SU-DHL-6 (cell line): ENCODE measurements at regions not wholly inside any gene's neighbourhood (a gene's known extent, or its start where the extent isn't known, plus 50 kb on each side); places are given as distances from the start of the nearest gene placed in this dataset.

Experiments
- H2AFZ ChIP-seq: fragments of 200-600 bp; sonication (generic); 2 replicates; pipeline ENCODE4 v1.6.1; 2014; ENCODE audit warnings: low read depth, mild to moderate bottlenecking, moderate library complexity, mixed read lengths, antibody characterized with exemption, low read length; ENCODE audit not compliant: severe bottlenecking
- H3F3A ChIP-seq: fragments of 200-600 bp; shearing (Covaris generic); 2 replicates; pipeline ENCODE4 v1.6.0; 2016; ENCODE audit warnings: antibody characterized with exemption, mild to moderate bottlenecking; ENCODE audit not compliant: insufficient read depth
- H3K27ac ChIP-seq: fragments of 200-600 bp; sonication (generic); 2 replicates; pipeline ENCODE4 v1.5.1; 2016; ENCODE audit warnings: low read depth, mild to moderate bottlenecking, low read length, moderate library complexity, mixed read lengths
- H3K27me3 ChIP-seq: fragments of 200-600 bp; sonication (generic), shearing (Covaris generic); 2 replicates; pipeline ENCODE4 v1.6.0; 2014; ENCODE audit warnings: mild to moderate bottlenecking, low read length
- H3K36me3 ChIP-seq: fragments of 200-600 bp; sonication (generic); 2 replicates; pipeline ENCODE4 v1.6.1; 2014; ENCODE audit warnings: mild to moderate bottlenecking, low read length, mixed read lengths
- H3K4me2 ChIP-seq: fragments of 300-600, 200-600 bp; shearing (Covaris generic), sonication (generic); 2 replicates; pipeline ENCODE4 v1.6.0; 2014; ENCODE audit warnings: low read length, low read depth, mild to moderate bottlenecking; ENCODE audit not compliant: poor library complexity, severe bottlenecking
- H3K4me3 ChIP-seq: fragments of 200-600 bp; sonication (generic); 2 replicates; pipeline ENCODE4 v1.5.1; 2014; ENCODE audit warnings: antibody characterized with exemption, low read length, mild to moderate bottlenecking, mixed read lengths; ENCODE audit not compliant: insufficient read depth, poor library complexity, severe bottlenecking
- H3K79me2 ChIP-seq: fragments of 200-600 bp; sonication (generic); 2 replicates; pipeline ENCODE4 v1.6.1; 2014; ENCODE audit warnings: mild to moderate bottlenecking, low read length, moderate library complexity; ENCODE audit not compliant: insufficient read depth
- H3K9ac ChIP-seq: fragments of 200-600 bp; sonication (generic); 2 replicates; pipeline ENCODE4 v1.7.0; 2014; ENCODE audit warnings: mild to moderate bottlenecking, low read length
- H3K9me2 ChIP-seq: fragments of 200-600 bp; sonication (generic); replicated peaks from 2 replicates; pipeline ENCODE4 v1.6.1; 2014; ENCODE audit warnings: low read length; ENCODE audit not compliant: insufficient read depth
- H3K9me3 ChIP-seq: fragments of 200-600 bp; sonication (generic); 2 replicates; pipeline ENCODE4 v1.6.1; 2014; ENCODE audit warnings: low read length, mixed read lengths; ENCODE audit not compliant: insufficient read depth
- H4K20me1 ChIP-seq: fragments of 200-600 bp; sonication (generic); 2 replicates; pipeline ENCODE4 v1.6.1; 2014; ENCODE audit warnings: low read depth, mild to moderate bottlenecking, antibody characterized with exemption, low read length, moderate library complexity, mixed read lengths
- CTCF ChIP-seq: fragments of 200-600 bp; sonication (generic); IDR thresholded peaks from one replicate; pipeline ENCODE4 v1.5.1; 2017; ENCODE audit warnings: antibody characterized with exemption, mild to moderate bottlenecking, low read length, moderate library complexity; ENCODE audit not compliant: insufficient read depth, poor library complexity, severe bottlenecking
- EZH2phosphoT487 ChIP-seq: fragments of 200-600 bp; sonication (generic), shearing (Covaris generic); conservative IDR thresholded peaks from 2 replicates; pipeline ENCODE4 v1.6.1; 2018; ENCODE audit warnings: mild to moderate bottlenecking, antibody characterized with exemption, low read length, moderate library complexity, mixed read lengths

GRCh38 chr3:189419038-189419437 is 212.2 kb upstream of the TP63 start:
- no peak overlapping the region for H3K4me3 ChIP-seq
- no peak overlapping the region for H3K27ac ChIP-seq
- TF ChIP-seq EZH2phosphoT487 (no peak), CTCF (no peak)
- no peak overlapping the region for H3K9ac ChIP-seq
- no peaks in the 10 kb centered on the region for H3K79me2 ChIP-seq
- H3K27me3 ChIP-seq, result no peaks in the 10 kb centered on the region
- H3K9me3 ChIP-seq, result no peaks in the 10 kb centered on the region
- no peak overlapping the region for H2AFZ ChIP-seq
- H3K9me2 ChIP-seq, result no peaks in the 10 kb centered on the region
- H4K20me1 ChIP-seq, result no peaks in the 10 kb centered on the region
- no peaks in the 10 kb centered on the region for H3F3A ChIP-seq
- H3K36me3 ChIP-seq, result no peaks in the 10 kb centered on the region
- H3K4me2 ChIP-seq, result no peak overlapping the region

GRCh38 chr3:189419683-189420082 is 211.5 kb upstream of the TP63 start:
- no peaks in the 10 kb centered on the region for H4K20me1 ChIP-seq
- H3K9me3 ChIP-seq, result no peaks in the 10 kb centered on the region
- H3K27ac ChIP-seq, result no peak overlapping the region
- no peak for TF ChIP-seq CTCF
- no peak for TF ChIP-seq EZH2phosphoT487
- H3K9ac ChIP-seq, result no peak overlapping the region
- no peaks in the 10 kb centered on the region for H3F3A ChIP-seq
- no peaks in the 10 kb centered on the region for H3K9me2 ChIP-seq
- no peaks in the 10 kb centered on the region for H3K36me3 ChIP-seq
- no peak overlapping the region for H2AFZ ChIP-seq
- H3K27me3 ChIP-seq, result no peaks in the 10 kb centered on the region
- H3K79me2 ChIP-seq, result no peaks in the 10 kb centered on the region
- no peak overlapping the region for H3K4me2 ChIP-seq
- H3K4me3 ChIP-seq, result no peak overlapping the region

GRCh38 chr3:189424922-189425321 is 206.3 kb upstream of the TP63 start:
- no peak overlapping the region for H3K27ac ChIP-seq
- no peak overlapping the region for H2AFZ ChIP-seq
- no peaks in the 10 kb centered on the region for H3K79me2 ChIP-seq

More at GRCh38 chr3:189424922-189425321, 206.3 kb upstream of the TP63 start:
- TF ChIP-seq EZH2phosphoT487, result no peak
- no peak for TF ChIP-seq CTCF
- no peaks in the 10 kb centered on the region for H4K20me1 ChIP-seq
- H3K9me3 ChIP-seq, result no peaks in the 10 kb centered on the region
- H3K27me3 ChIP-seq, result no peaks in the 10 kb centered on the region
- H3K36me3 ChIP-seq, result no peaks in the 10 kb centered on the region
- H3K9me2 ChIP-seq, result no peaks in the 10 kb centered on the region
- H3K4me2 ChIP-seq, result no peak overlapping the region
- no peaks in the 10 kb centered on the region for H3F3A ChIP-seq
- H3K4me3 ChIP-seq, result no peak overlapping the region
- no peak overlapping the region for H3K9ac ChIP-seq
